ENCODE measurements at regions not wholly inside any gene's neighbourhood (a gene's known extent, or its start where the extent isn't known, plus 50 kb on each side); places are given as distances from the start of the nearest gene placed in this dataset.

- TF ChIP-seq CTCF (IDR thresholded peaks at IDR 0.05; ENCODE audit: low read depth, low read length, missing input control) (no peak), YY1 (IDR thresholded peaks at IDR 0.05) (no peak), JUND (IDR thresholded peaks at IDR 0.05) (no peak), TAF1 (conservative IDR thresholded peaks at IDR 0.05) (no peak), RAD21 (IDR thresholded peaks at IDR 0.05) (no peak), REST (IDR thresholded peaks at IDR 0.05) (no peak), ATF3 (IDR thresholded peaks at IDR 0.05) (no peak), SP1 (IDR thresholded peaks at IDR 0.05) (no peak), MAX (IDR thresholded peaks at IDR 0.05) (no peak), FOXA1 (IDR thresholded peaks at IDR 0.05) (no peak)
Observed at GRCh38 chr17:5870231-5870953, 199.8 kb upstream of the WSCD1 start.
